GM23338 (cell line): ENCODE measurements at regions not wholly inside any gene's neighbourhood (a gene's known extent, or its start where the extent isn't known, plus 50 kb on each side); places are given as distances from the start of the nearest gene placed in this dataset.

ENCODE experiments used
- CREB1 ChIP-seq: fragments of 250-450 bp; sonication (Bioruptor Pico); IDR thresholded peaks from 2 replicates; pipeline ENCODE4 v1.5.0; 2020; ENCODE audit warnings: low read depth, mild to moderate bottlenecking, moderate library complexity
- CTCF ChIP-seq, 2 experiments: fragments of 200-600 bp in 1 of 2; sonication (generic) in 1 of 2; conservative IDR thresholded peaks; 2 replicates each; pipeline versions ENCODE4 v1.5.1 to v1.6.1; 2016 to 2017; ENCODE audit warnings: antibody characterized with exemption in 2 of 2, low read depth in 2 of 2, mild to moderate bottlenecking in 2 of 2, moderate library complexity in 1 of 2
- ETS1 ChIP-seq: IDR thresholded peaks from 2 replicates; pipeline ENCODE4 v1.6.1; 2016; ENCODE audit warnings: antibody characterized with exemption
- EZH2 ChIP-seq: fragments of 200-600 bp; sonication (generic); IDR thresholded peaks from one replicate; pipeline ENCODE4 v1.8.0; 2017; ENCODE audit warnings: antibody characterized with exemption, mild to moderate bottlenecking, low read depth; ENCODE audit not compliant: unreplicated experiment
- EZH2phosphoT487 ChIP-seq: fragments of 200-600 bp; sonication (generic); IDR thresholded peaks from one replicate; pipeline ENCODE4 v1.8.1; 2018; ENCODE audit warnings: antibody characterized with exemption; ENCODE audit not compliant: unreplicated experiment
- JUNB ChIP-seq: IDR thresholded peaks from one replicate; pipeline ENCODE4 v1.6.1; 2016; ENCODE audit warnings: antibody characterized with exemption; ENCODE audit not compliant: unreplicated experiment
- NANOG ChIP-seq: IDR thresholded peaks from 2 replicates; pipeline ENCODE4 v1.6.1; 2016; ENCODE audit warnings: antibody characterized with exemption, borderline replicate concordance
- POLR2AphosphoS5 ChIP-seq: IDR thresholded peaks from 2 replicates; pipeline ENCODE4 v1.6.1; 2016; ENCODE audit warnings: antibody characterized with exemption, low read depth
- REST ChIP-seq: IDR thresholded peaks from one replicate; pipeline ENCODE4 v1.6.1; 2018; ENCODE audit warnings: antibody characterized with exemption; ENCODE audit not compliant: unreplicated experiment
- STAT1 ChIP-seq: IDR thresholded peaks from one replicate; pipeline ENCODE4 v1.6.1; 2016; ENCODE audit warnings: antibody characterized with exemption; ENCODE audit not compliant: unreplicated experiment
- ZNF114 ChIP-seq: fragments of 250-450 bp; sonication (Bioruptor Pico); IDR thresholded peaks from 2 replicates; pipeline ENCODE4 v1.5.0; 2020; ENCODE audit warnings: mild to moderate bottlenecking, moderate library complexity
- ZNF331 ChIP-seq: fragments of 250-450 bp; sonication (Bioruptor Pico); IDR thresholded peaks from 2 replicates; pipeline ENCODE4 v1.5.0; 2020; ENCODE audit warnings: low read depth, mild to moderate bottlenecking, moderate library complexity
- ZNF462 ChIP-seq: fragments of 250-450 bp; sonication (Bioruptor Pico); IDR thresholded peaks from 2 replicates; pipeline ENCODE4 v1.5.0; 2020; ENCODE audit warnings: mild to moderate bottlenecking, moderate library complexity

- no peak for TF ChIP-seq CTCF (conservative IDR thresholded peaks at IDR 0.05; ENCODE audit: low read depth in 2 of 2)
- no peak for TF ChIP-seq JUNB
- TF ChIP-seq CREB1 (CRISPR knock-in tag) = no peak
- TF ChIP-seq EZH2 = no peak
- no peak for TF ChIP-seq EZH2phosphoT487
- no peak for TF ChIP-seq ZNF114 (CRISPR knock-in tag)
- no peak for TF ChIP-seq POLR2AphosphoS5
- no peak for TF ChIP-seq REST
- no peak for TF ChIP-seq ZNF331 (CRISPR knock-in tag)
- TF ChIP-seq ETS1 = no peak
- TF ChIP-seq NANOG = no peak
- TF ChIP-seq STAT1 = no peak
- TF ChIP-seq ZNF462 (CRISPR knock-in tag) = no peak
Observed at GRCh38 chr13:33376212-33376611, 90.7 kb upstream of the STARD13 start.
